Coronary artery (tissue), 2 donors: ENCODE measurements at regions not wholly inside any gene's neighbourhood (a gene's known extent, or its start where the extent isn't known, plus 50 kb on each side); places are given as distances from the start of the nearest gene placed in this dataset.

ENCODE experiments used
- DNase-seq: peaks from one replicate; pipeline ENCODE4 v3.0.0-alpha.2; 2017; ENCODE audit warnings: low spot score
- H3K27ac ChIP-seq, 2 donors: fragments of 200-600 bp; sonication (generic); one replicate each; pipeline ENCODE4 v1.5.1; 2016 to 2019
- H3K4me3 ChIP-seq: fragments of 200-600 bp; sonication (generic); 2 replicates; pipeline ENCODE4 v1.5.1; 2016; ENCODE audit warnings: mild to moderate bottlenecking, moderate library complexity
- TF ChIP-seq, protein P1 (sequence below): fragments of 200-600 bp; sonication (generic); IDR thresholded peaks from one replicate; pipeline ENCODE4 v1.5.1; 2019; ENCODE audit warnings: antibody characterized with exemption

- Histone ChIP-seq H3K4me3 (no peak overlapping the region), H3K27ac (no peak overlapping the region)
- TF ChIP-seq, protein P1, sequence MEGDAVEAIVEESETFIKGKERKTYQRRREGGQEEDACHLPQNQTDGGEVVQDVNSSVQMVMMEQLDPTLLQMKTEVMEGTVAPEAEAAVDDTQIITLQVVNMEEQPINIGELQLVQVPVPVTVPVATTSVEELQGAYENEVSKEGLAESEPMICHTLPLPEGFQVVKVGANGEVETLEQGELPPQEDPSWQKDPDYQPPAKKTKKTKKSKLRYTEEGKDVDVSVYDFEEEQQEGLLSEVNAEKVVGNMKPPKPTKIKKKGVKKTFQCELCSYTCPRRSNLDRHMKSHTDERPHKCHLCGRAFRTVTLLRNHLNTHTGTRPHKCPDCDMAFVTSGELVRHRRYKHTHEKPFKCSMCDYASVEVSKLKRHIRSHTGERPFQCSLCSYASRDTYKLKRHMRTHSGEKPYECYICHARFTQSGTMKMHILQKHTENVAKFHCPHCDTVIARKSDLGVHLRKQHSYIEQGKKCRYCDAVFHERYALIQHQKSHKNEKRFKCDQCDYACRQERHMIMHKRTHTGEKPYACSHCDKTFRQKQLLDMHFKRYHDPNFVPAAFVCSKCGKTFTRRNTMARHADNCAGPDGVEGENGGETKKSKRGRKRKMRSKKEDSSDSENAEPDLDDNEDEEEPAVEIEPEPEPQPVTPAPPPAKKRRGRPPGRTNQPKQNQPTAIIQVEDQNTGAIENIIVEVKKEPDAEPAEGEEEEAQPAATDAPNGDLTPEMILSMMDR: no peak
- DNase-seq: no peak
Observed at GRCh38 chr14:42527141-42527540, 920.5 kb downstream of the LRFN5 start.

DNA sequence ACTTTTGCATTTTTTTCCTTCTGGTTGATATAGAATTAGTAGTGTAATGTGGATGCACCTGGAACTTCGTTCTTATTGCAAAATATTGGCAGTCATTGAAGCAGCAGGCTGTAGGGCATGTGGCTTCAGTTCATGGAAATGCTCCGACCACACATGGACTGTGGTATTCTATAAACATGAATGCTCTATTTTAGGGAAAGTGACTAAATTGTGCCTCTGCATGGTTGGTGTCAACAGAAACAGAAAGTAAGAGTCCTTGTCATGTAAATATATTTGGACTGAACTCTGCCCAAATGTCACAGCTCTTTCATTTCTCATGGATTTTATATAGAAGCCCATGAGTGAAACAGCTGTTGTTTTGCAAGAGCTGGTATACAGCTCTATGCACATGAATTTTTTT is 917.0 kb downstream of the LRFN5 start:
- TF ChIP-seq, protein P1: no peak
- H3K4me3 ChIP-seq: no peak overlapping the region
- no peak for DNase-seq
- no peak overlapping the region for H3K27ac ChIP-seq

- no peak for DNase-seq
- no peak overlapping the region for H3K4me3 ChIP-seq
- H3K27ac ChIP-seq: no peak overlapping the region
- TF ChIP-seq, protein P1: no peak
Observed at GRCh38 chr14:42517806-42518500, 911.3 kb downstream of the LRFN5 start.

DNA sequence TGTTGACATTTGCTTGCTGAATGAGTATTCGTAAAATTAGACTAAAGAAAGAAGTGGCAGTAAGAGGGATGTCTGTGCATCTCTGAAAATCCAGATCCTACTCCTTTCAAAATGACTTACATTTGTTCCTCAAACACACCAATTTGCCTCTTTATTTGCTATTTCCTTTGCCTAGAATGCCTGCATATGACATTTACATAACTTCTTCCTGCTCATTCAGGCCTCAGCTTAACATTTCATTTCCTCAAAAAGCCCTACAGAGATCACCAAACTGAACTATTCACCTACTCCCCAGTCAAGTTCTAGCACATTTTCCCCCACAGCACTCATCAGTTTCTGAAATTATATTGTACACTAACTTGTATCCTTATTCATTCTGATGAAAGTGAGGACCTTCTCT is 907.2 kb downstream of the LRFN5 start:
- H3K27ac ChIP-seq: no peak overlapping the region
- no peak for DNase-seq
- TF ChIP-seq, protein P1: no peak
- H3K4me3 ChIP-seq: no peak overlapping the region

GRCh38 chr14:42510071-42510470 is 903.4 kb downstream of the LRFN5 start:
- DNase-seq: no peak
- H3K27ac ChIP-seq: no peak overlapping the region
- TF ChIP-seq, protein P1: no peak
- H3K4me3 ChIP-seq: no peak overlapping the region

GRCh38 chr14:42508209-42508946 is 901.7 kb downstream of the LRFN5 start:
- Histone ChIP-seq H3K27ac (no peak overlapping the region), H3K4me3 (no peak overlapping the region)
- no peak for DNase-seq
- TF ChIP-seq, protein P1: no peak

- Histone ChIP-seq H3K4me3 (no peak overlapping the region), H3K27ac (no peak overlapping the region)
- TF ChIP-seq, protein P1: no peak
- no peak for DNase-seq
Observed at GRCh38 chr14:42504433-42504832, 897.8 kb downstream of the LRFN5 start.
